SK-N-SH (cell line): ENCODE measurements at regions not wholly inside any gene's neighbourhood (a gene's known extent, or its start where the extent isn't known, plus 50 kb on each side); places are given as distances from the start of the nearest gene placed in this dataset.

Source experiments
- CTCF ChIA-PET: fragments of 300-600, 350-600 bp; formaldehyde crosslinking; extraction: SDS; loops from one replicate; lab custom pipeline; 2021; lab: Yijun Ruan, JAX
- POLR2A ChIA-PET: fragments of 350-600 bp; sonication (Branson Sonifier 250); formaldehyde crosslinking; extraction: SDS; loops from one replicate; lab custom pipeline; 2020; ENCODE audit warnings: antibody characterized with exemption, inconsistent platforms; lab: Yijun Ruan, JAX
- DNase-seq: peaks from one replicate; pipeline ENCODE4 v3.0.0; 2012
- H2AFZ ChIP-seq: fragments of 200-600 bp; sonication (generic); 2 replicates; pipeline ENCODE4 v1.8.1; 2016; ENCODE audit warnings: antibody characterized with exemption, mild to moderate bottlenecking, low read depth
- H3F3A ChIP-seq: fragments of 200-600 bp; sonication (generic); replicated peaks from 2 replicates; pipeline ENCODE3; 2016; ENCODE audit warnings: antibody characterized with exemption, mild to moderate bottlenecking; ENCODE audit not compliant: insufficient read depth
- H3K27ac ChIP-seq, 2 experiments: fragments of 200-500 bp in 1 of 2; fragments of 200-600 bp in 1 of 2; sonication (Bioruptor generic) in 1 of 2; sonication (generic), shearing (Covaris generic) in 1 of 2; 2 replicates each; pipeline versions ENCODE4 v1.5.1 to v1.6.1; 2014 to 2016; ENCODE audit warnings: low read depth in 2 of 2, inconsistent platforms in 1 of 2, low read length in 1 of 2, mild to moderate bottlenecking in 1 of 2, mixed read lengths in 1 of 2
- H3K27me3 ChIP-seq: fragments of 200-600 bp; sonication (generic), shearing (Covaris generic); 2 replicates; pipeline ENCODE4 v1.6.1; 2016; ENCODE audit warnings: mixed run types; ENCODE audit not compliant: insufficient read depth
- H3K36me3 ChIP-seq, 2 experiments: fragments of 200-500 bp in 1 of 2; fragments of 200-600 bp in 1 of 2; sonication (Bioruptor generic) in 1 of 2; sonication (generic) in 1 of 2; replicated peaks in 1 of 2; 2 replicates each; pipeline versions ENCODE3 to v1.5.1; 2014 to 2016; ENCODE audit warnings: low read length in 1 of 2, mild to moderate bottlenecking in 1 of 2; ENCODE audit not compliant: insufficient read depth in 2 of 2, control insufficient read depth in 1 of 2
- H3K4me1 ChIP-seq, 2 experiments: fragments of 200-500 bp in 1 of 2; fragments of 200-600 bp in 1 of 2; sonication (Bioruptor generic) in 1 of 2; sonication (generic), shearing (Covaris generic) in 1 of 2; 2 replicates each; pipeline versions ENCODE4 v1.5.1 to v1.6.1; 2014 to 2016; ENCODE audit warnings: low read depth in 1 of 2, low read length in 1 of 2, mixed run types in 1 of 2; ENCODE audit not compliant: insufficient read depth in 2 of 2, control insufficient read depth in 1 of 2
- H3K4me2 ChIP-seq: fragments of 200-600 bp; sonication (generic), shearing (Covaris generic); 2 replicates; pipeline ENCODE4 v1.6.1; 2017; ENCODE audit warnings: mixed run types
- H3K4me3 ChIP-seq, 2 experiments: fragments of 200-500 bp in 1 of 2; fragments of 200-600 bp in 1 of 2; sonication (Bioruptor generic) in 1 of 2; sonication (generic), shearing (Covaris generic) in 1 of 2; 2 replicates each; pipeline versions ENCODE4 v1.5.1 to v1.8.1; 2014 to 2016; ENCODE audit warnings: low read depth in 2 of 2, inconsistent platforms in 1 of 2, low read length in 1 of 2, mild to moderate bottlenecking in 1 of 2, mixed read lengths in 1 of 2, moderate library complexity in 1 of 2
- H3K79me2 ChIP-seq: fragments of 200-600 bp; sonication (generic); 2 replicates; pipeline ENCODE4 v1.8.1; 2017; ENCODE audit warnings: mild to moderate bottlenecking; ENCODE audit not compliant: insufficient read depth
- H3K9ac ChIP-seq: fragments of 200-600 bp; sonication (generic); 2 replicates; pipeline ENCODE4 v1.6.1; 2017; ENCODE audit warnings: mixed run types
- H3K9me2 ChIP-seq: fragments of 200-600 bp; sonication (generic); 2 replicates; pipeline ENCODE4 v1.6.1; 2017; ENCODE audit warnings: mixed run types
- H3K9me3 ChIP-seq: fragments of 200-600 bp; sonication (generic); 2 replicates; pipeline ENCODE4 v1.6.1; 2017; ENCODE audit warnings: mixed run types, mild to moderate bottlenecking, moderate library complexity
- H4K20me1 ChIP-seq: fragments of 200-600 bp; sonication (generic); 2 replicates; pipeline ENCODE4 v1.6.1; 2017; ENCODE audit warnings: mild to moderate bottlenecking, mixed run types; ENCODE audit not compliant: insufficient read depth
- EZH2phosphoT487 ChIP-seq: fragments of 200-600 bp; sonication (generic); IDR thresholded peaks from 2 replicates; pipeline ENCODE4 v1.6.1; 2017; ENCODE audit warnings: low read depth, mixed run types, mild to moderate bottlenecking, antibody characterized with exemption, moderate library complexity, borderline replicate concordance
- FOSL2 ChIP-seq: IDR thresholded peaks from 2 replicates; pipeline ENCODE4 v1.4.0; 2012; ENCODE audit warnings: low read depth, mild to moderate bottlenecking, moderate library complexity, borderline replicate concordance
- FOXJ3 ChIP-seq: sonication (generic); formaldehyde crosslinking; IDR thresholded peaks from 2 replicates; pipeline ENCODE4 v1.5.1; 2020; ENCODE audit warnings: mild to moderate bottlenecking, missing genetic modification reagents
- FOXM1 ChIP-seq: IDR thresholded peaks from 2 replicates; pipeline ENCODE4 v1.4.0; 2012; ENCODE audit warnings: low read depth, mild to moderate bottlenecking
- GATA2 ChIP-seq: sonication (generic); formaldehyde crosslinking; IDR thresholded peaks from 2 replicates; pipeline ENCODE4 v1.5.0; 2020; ENCODE audit warnings: mild to moderate bottlenecking, missing genetic modification reagents
- NRF1 ChIP-seq: IDR thresholded peaks from 2 replicates; pipeline ENCODE4 v1.6.1; 2012; ENCODE audit warnings: low read depth, mild to moderate bottlenecking, low read length
- PBX3 ChIP-seq: IDR thresholded peaks from 2 replicates; pipeline ENCODE4; 2012
- RAD21 ChIP-seq: IDR thresholded peaks from 2 replicates; pipeline ENCODE4 v1.6.1; 2012; ENCODE audit warnings: mild to moderate bottlenecking, low read length
- RCOR1 ChIP-seq: fragments of 150-350 bp; IDR thresholded peaks from 2 replicates; pipeline ENCODE4 v1.6.1; 2017; ENCODE audit warnings: antibody characterized with exemption, low read length
- TAF1 ChIP-seq: IDR thresholded peaks from 2 replicates; pipeline ENCODE4 v1.6.1; 2012; ENCODE audit warnings: low read depth, mild to moderate bottlenecking, low read length, moderate library complexity, borderline replicate concordance
- USF1 ChIP-seq: IDR thresholded peaks from 2 replicates; pipeline ENCODE4 v1.4.0; 2012; ENCODE audit warnings: low read depth, borderline replicate concordance
- USF2 ChIP-seq: fragments of 150-350 bp; IDR thresholded peaks from 2 replicates; pipeline ENCODE4 v1.6.1; 2017; ENCODE audit warnings: antibody characterized with exemption, low read length, low read depth, borderline replicate concordance
- WGBS: methylation state at CpG from one replicate; pipeline ENCODE4 v1.1.6; 2017; ENCODE audit warnings: low lambda C conversion rate; 5-methylcytosine and 5-hydroxymethylcytosine counted together
- TF ChIP-seq, protein P1 (sequence below): IDR thresholded peaks from 2 replicates; pipeline ENCODE4 v1.4.0; 2012; ENCODE audit warnings: low read depth, borderline replicate concordance

GRCh38 chr6:144435602-144436426 is 150.7 kb downstream of the UTRN start:
- 20% methylated on average over 5 of the region's 5 CpGs for WGBS
- Histone ChIP-seq H4K20me1 (no peaks in the 10 kb centered on the region), H3K27ac (no peak overlapping the region; a peak in 1 of 4 replicates), H3K9me2 (no peaks in the 10 kb centered on the region), H3K9ac (no peak overlapping the region), H3K4me2 (no peak overlapping the region), H3K4me1 (no peaks in the 10 kb centered on the region), H3K27me3 (no peaks in the 10 kb centered on the region), H3K9me3 (no peaks in the 10 kb centered on the region), H3F3A (peaks cover 10% of the 10 kb centered on the region), H3K79me2 (no peaks in the 10 kb centered on the region), H3K36me3 (peaks cover 8 to 10% of the 10 kb centered on the region in 2 experiments), H3K4me3 (no peak overlapping the region), H2AFZ (no peak overlapping the region)
- no peak for DNase-seq
- TF ChIP-seq TAF1 (no peak), RCOR1 (no peak), FOXM1 (no peak), EZH2phosphoT487 (no peak), FOXJ3 (CRISPR knock-in tag) (no peak), FOSL2 (no peak), USF1 (no peak), RAD21 (no peak), NRF1 (no peak), PBX3 (no peak), USF2 (no peak), GATA2 (CRISPR knock-in tag) (no peak)
- TF ChIP-seq, protein P1, sequence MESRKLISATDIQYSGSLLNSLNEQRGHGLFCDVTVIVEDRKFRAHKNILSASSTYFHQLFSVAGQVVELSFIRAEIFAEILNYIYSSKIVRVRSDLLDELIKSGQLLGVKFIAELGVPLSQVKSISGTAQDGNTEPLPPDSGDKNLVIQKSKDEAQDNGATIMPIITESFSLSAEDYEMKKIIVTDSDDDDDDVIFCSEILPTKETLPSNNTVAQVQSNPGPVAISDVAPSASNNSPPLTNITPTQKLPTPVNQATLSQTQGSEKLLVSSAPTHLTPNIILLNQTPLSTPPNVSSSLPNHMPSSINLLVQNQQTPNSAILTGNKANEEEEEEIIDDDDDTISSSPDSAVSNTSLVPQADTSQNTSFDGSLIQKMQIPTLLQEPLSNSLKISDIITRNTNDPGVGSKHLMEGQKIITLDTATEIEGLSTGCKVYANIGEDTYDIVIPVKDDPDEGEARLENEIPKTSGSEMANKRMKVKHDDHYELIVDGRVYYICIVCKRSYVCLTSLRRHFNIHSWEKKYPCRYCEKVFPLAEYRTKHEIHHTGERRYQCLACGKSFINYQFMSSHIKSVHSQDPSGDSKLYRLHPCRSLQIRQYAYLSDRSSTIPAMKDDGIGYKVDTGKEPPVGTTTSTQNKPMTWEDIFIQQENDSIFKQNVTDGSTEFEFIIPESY, result no peak
- ChIA-PET CTCF (no interaction called here), POLR2A (no interaction called here)
